ENCODE measurements at regions not wholly inside any gene's neighbourhood (a gene's known extent, or its start where the extent isn't known, plus 50 kb on each side); places are given as distances from the start of the nearest gene placed in this dataset.
A peak's percentile ranks its signal among the peaks of the same experiment; 100 is the strongest.

DNA sequence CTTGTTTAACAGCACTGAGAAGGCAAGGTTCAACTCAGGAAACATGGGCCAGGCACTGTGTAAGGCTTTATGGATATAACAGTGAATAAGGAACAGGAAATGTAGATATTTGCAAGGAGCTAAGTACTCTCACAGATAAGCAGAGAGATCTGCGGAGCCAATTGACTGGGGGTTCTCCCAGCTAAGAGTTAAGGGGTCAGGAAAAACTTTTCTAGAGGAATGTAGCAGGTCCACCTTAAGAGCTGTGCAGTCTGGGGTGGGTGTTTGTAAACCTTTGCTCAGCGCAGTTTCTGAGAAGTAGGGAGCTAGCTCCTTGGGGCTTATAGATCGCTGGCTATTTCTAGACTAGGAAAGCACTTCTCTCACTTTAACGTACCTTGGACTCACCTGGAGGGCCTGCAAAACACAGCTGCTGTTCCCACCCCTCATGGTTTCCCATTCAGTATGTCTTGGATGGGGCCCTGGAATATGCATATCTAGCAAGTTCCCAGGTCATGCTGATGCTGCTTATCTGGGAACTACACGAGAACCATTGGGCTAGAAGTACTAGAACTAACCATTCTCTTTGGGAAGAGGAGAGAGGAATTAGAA lies 51.7 kb downstream of the TLCD4 start:
- Histone ChIP-seq H2AFZ (ENCODE audit: low read length) (no peak overlapping the region), H3K14ac (ENCODE audit: insufficient read depth, low read length) (no peak overlapping the region), H3K79me1 (ENCODE audit: insufficient read depth, low read depth, low read length, poor library complexity, severe bottlenecking) (no peaks in the 10 kb centered on the region), H4K5ac (ENCODE audit: insufficient read length, low read depth, low read length) (no peak overlapping the region), H3K9me3 (ENCODE audit: control insufficient read depth, low read depth, low read length) (no peaks in the 10 kb centered on the region), H3T11ph (ENCODE audit: low read length) (no peak overlapping the region), H4K8ac (replicated peaks; ENCODE audit: insufficient read length, low read depth, low read length) (no peak overlapping the region), H3K27ac (ENCODE audit: insufficient read length, low read depth, low read length) (no peak overlapping the region), H3K18ac (ENCODE audit: insufficient read length, low read depth, low read length) (no peak overlapping the region), H3K27me3 (ENCODE audit: insufficient read depth, low read length) (no peaks in the 10 kb centered on the region), H2BK12ac (ENCODE audit: insufficient read length, low read depth, low read length) (no peak overlapping the region), H3K56ac (ENCODE audit: insufficient read length, low read depth, low read length) (no peak overlapping the region), H3K79me2 (ENCODE audit: insufficient read depth, low read length) (no peaks in the 10 kb centered on the region), H2BK5ac (ENCODE audit: insufficient read length, low read length) (no peak overlapping the region), H3K23me2 (ENCODE audit: insufficient read length, low read depth, low read length, poor library complexity, severe bottlenecking) (no peaks in the 10 kb centered on the region), H2BK20ac (ENCODE audit: low read depth, low read length, poor library complexity, severe bottlenecking) (no peak overlapping the region), H2BK15ac (ENCODE audit: low read depth, low read length) (no peak overlapping the region), H3K4ac (ENCODE audit: low read depth, low read length) (no peak overlapping the region), H3K4me2 (ENCODE audit: insufficient read depth, insufficient read length, low read length) (no peak overlapping the region), H4K20me1 (ENCODE audit: control insufficient read depth, insufficient read depth, insufficient read length) (no peaks in the 10 kb centered on the region), H3K4me1 (ENCODE audit: insufficient read depth, low read length) (no peaks in the 10 kb centered on the region), H2AK5ac (ENCODE audit: insufficient read length, low read length) (no peak overlapping the region), H4K91ac (ENCODE audit: insufficient read length, low read depth, low read length) (no peak overlapping the region), H3K9ac (ENCODE audit: extremely low read depth, insufficient read length, low read length) (no peak overlapping the region), H3K23ac (ENCODE audit: insufficient read length, low read depth, low read length) (no peak overlapping the region), H2BK120ac (ENCODE audit: low read depth, low read length, poor library complexity, severe bottlenecking) (no peak overlapping the region)
- H3K4me1 Mint-ChIP-seq = peaks cover 4 to 5% of the 10 kb centered on the region in 2 experiments; a peak in 3 of 4 replicates
- H3K36me3 Mint-ChIP-seq (ENCODE audit: insufficient read depth in 1 of 3, low read depth in 3 of 3) = peaks cover 10 to 22% (median 20%) of the 10 kb centered on the region in 3 experiments
- H3K4me3 Mint-ChIP-seq = no peak overlapping the region
- TF ChIP-seq, protein P1, sequence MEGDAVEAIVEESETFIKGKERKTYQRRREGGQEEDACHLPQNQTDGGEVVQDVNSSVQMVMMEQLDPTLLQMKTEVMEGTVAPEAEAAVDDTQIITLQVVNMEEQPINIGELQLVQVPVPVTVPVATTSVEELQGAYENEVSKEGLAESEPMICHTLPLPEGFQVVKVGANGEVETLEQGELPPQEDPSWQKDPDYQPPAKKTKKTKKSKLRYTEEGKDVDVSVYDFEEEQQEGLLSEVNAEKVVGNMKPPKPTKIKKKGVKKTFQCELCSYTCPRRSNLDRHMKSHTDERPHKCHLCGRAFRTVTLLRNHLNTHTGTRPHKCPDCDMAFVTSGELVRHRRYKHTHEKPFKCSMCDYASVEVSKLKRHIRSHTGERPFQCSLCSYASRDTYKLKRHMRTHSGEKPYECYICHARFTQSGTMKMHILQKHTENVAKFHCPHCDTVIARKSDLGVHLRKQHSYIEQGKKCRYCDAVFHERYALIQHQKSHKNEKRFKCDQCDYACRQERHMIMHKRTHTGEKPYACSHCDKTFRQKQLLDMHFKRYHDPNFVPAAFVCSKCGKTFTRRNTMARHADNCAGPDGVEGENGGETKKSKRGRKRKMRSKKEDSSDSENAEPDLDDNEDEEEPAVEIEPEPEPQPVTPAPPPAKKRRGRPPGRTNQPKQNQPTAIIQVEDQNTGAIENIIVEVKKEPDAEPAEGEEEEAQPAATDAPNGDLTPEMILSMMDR (conservative IDR thresholded peaks at IDR 0.05) = no peak
- H3K9me3 Mint-ChIP-seq = peaks cover 14% of the 10 kb centered on the region in 2 experiments
- H3K27me3 Mint-ChIP-seq (ENCODE audit: low read depth) = no peaks in the 10 kb centered on the region
- WGBS (ENCODE audit: extremely low coverage, insufficient read length, low lambda C conversion rate) = no CpG with 5 or more reads among the region's 5 CpGs
- peak overlapping the region in 1 of 3 experiments; percentile 87; a peak in 1 of 7 replicates for H3K27ac Mint-ChIP-seq
- no peak for DNase-seq
